Natural killer cell (primary cell): ENCODE measurements at regions not wholly inside any gene's neighbourhood (a gene's known extent, or its start where the extent isn't known, plus 50 kb on each side); places are given as distances from the start of the nearest gene placed in this dataset.
"Not testable (repeated sequence)": the region's sequence is repeated elsewhere in the genome, so short reads cannot be mapped to it uniquely, and the experiment has no call there.

Source experiments
- ATAC-seq, 3 donors: fragments of 150-1000 bp in 2 of 3; fragments of 200-7000 bp in 1 of 3; cut with Tn5 transposase; 1 replicate in 1 of 3; 2 replicates in 2 of 3; pipeline ENCODE4 v1.10.0; 2021; ENCODE audit warnings: mild to moderate bottlenecking in 2 of 3, moderate library complexity in 2 of 3
- DNase-seq, 2 donors: peaks; one replicate each; pipeline versions ENCODE4 v3.0.0 to v3.0.0-alpha.2; 2013 to 2021; ENCODE audit warnings: mixed read lengths in 1 of 2
- H3K27ac ChIP-seq: one replicate; pipeline ENCODE4 v1.5.1; 2013; ENCODE audit warnings: mild to moderate bottlenecking, low read length
- H3K27me3 ChIP-seq: one replicate; pipeline ENCODE4 v1.6.1; 2013; ENCODE audit warnings: low read length; ENCODE audit not compliant: control insufficient read depth, insufficient read depth
- H3K36me3 ChIP-seq: one replicate; pipeline ENCODE4 v1.6.1; 2013; ENCODE audit warnings: low read length; ENCODE audit not compliant: control insufficient read depth, insufficient read depth
- H3K4me1 ChIP-seq: one replicate; pipeline ENCODE4 v1.6.1; 2013; ENCODE audit warnings: low read length; ENCODE audit not compliant: control insufficient read depth, insufficient read depth
- H3K4me3 ChIP-seq: one replicate; pipeline ENCODE4 v1.5.1; 2013; ENCODE audit warnings: low read length
- H3K9me3 ChIP-seq: one replicate; pipeline ENCODE4 v1.6.1; 2013; ENCODE audit warnings: low read length; ENCODE audit not compliant: control insufficient read depth, insufficient read depth
- H3K27ac Mint-ChIP-seq, 2 donors: one replicate each; pipeline ENCODE4 v1.8.0; 2022; ENCODE audit warnings: mild to moderate bottlenecking in 2 of 2, mixed read lengths in 2 of 2, moderate library complexity in 1 of 2
- H3K27me3 Mint-ChIP-seq, 2 donors: one replicate each; pipeline ENCODE4 v1.8.0; 2022; ENCODE audit warnings: low read depth in 2 of 2, mixed read lengths in 2 of 2
- H3K36me3 Mint-ChIP-seq: one replicate; pipeline ENCODE4 v1.8.0; 2022; ENCODE audit warnings: mixed read lengths
- H3K4me1 Mint-ChIP-seq, 2 donors: one replicate each; pipeline ENCODE4 v1.8.0; 2022; ENCODE audit warnings: mixed read lengths in 2 of 2
- H3K4me3 Mint-ChIP-seq: one replicate; pipeline ENCODE4 v1.8.0; 2022; ENCODE audit warnings: mild to moderate bottlenecking, moderate library complexity, mixed read lengths
- H3K9me3 Mint-ChIP-seq, 2 donors: one replicate each; pipeline ENCODE4 v1.8.0; 2022; ENCODE audit warnings: mixed read lengths in 2 of 2
- CTCF ChIP-seq: fragments of 200-600 bp; IDR thresholded peaks from one replicate; pipeline ENCODE4 v1.8.0; 2022; ENCODE audit warnings: antibody characterized with exemption
- WGBS: methylation state at CpG from one replicate; pipeline ENCODE4 v1.1.7; 2013; ENCODE audit warnings: missing lambda C conversion rate; ENCODE audit not compliant: insufficient coverage; 5-methylcytosine and 5-hydroxymethylcytosine counted together
- intact Hi-C: fragments of 100-400 bp; cut with micrococcal nuclease; formaldehyde crosslinking; loops from one replicate; pipeline ENCODE4 v1.14.2; 2022

- Mint-ChIP-seq H3K9me3 (peaks cover 0 to 2% of the 10 kb centered on the region in 2 donors), H3K27ac (no peak overlapping the region), H3K4me3 (no peak overlapping the region), H3K36me3 (peaks cover 6% of the 10 kb centered on the region), H3K4me1 (no peaks in the 10 kb centered on the region), H3K27me3 (peaks cover 0 to 3% of the 10 kb centered on the region in 2 donors)
- ATAC-seq (no peak), DNase-seq (no peak)
- H3K27me3 ChIP-seq = no peaks in the 10 kb centered on the region
- intact Hi-C loops = no loop called here
- WGBS = 77% methylated on average over 2 of the region's 2 CpGs
- H3K9me3 ChIP-seq = no peaks in the 10 kb centered on the region
- H3K4me3 ChIP-seq = no peak overlapping the region
- no peaks in the 10 kb centered on the region for H3K4me1 ChIP-seq
- no peak overlapping the region for H3K27ac ChIP-seq
- TF ChIP-seq CTCF = no peak
- no peaks in the 10 kb centered on the region for H3K36me3 ChIP-seq
Observed at GRCh38 chr1:192907545-192908243, 98.9 kb downstream of the RGS2 start.

- H3K27ac Mint-ChIP-seq, H3K27me3 Mint-ChIP-seq, H3K9me3 Mint-ChIP-seq, H3K4me1 ChIP-seq, H3K4me1 Mint-ChIP-seq, H3K27me3 ChIP-seq, H3K36me3 ChIP-seq, H3K27ac ChIP-seq, DNase-seq, intact Hi-C loops, ATAC-seq, H3K4me3 Mint-ChIP-seq, H3K9me3 ChIP-seq, H3K36me3 Mint-ChIP-seq, H3K4me3 ChIP-seq: not testable (repeated sequence)
- 92% methylated on average over 17 of the region's 18 CpGs for WGBS
Observed at GRCh38 chr1:192911896-192912656, 103.2 kb downstream of the RGS2 start.

- H3K4me3 ChIP-seq = no peak overlapping the region
- no peaks in the 10 kb centered on the region for H3K9me3 ChIP-seq
- TF ChIP-seq CTCF = no peak
- no peaks in the 10 kb centered on the region for H3K4me1 ChIP-seq
- no peaks in the 10 kb centered on the region for H3K27me3 ChIP-seq
- Mint-ChIP-seq H3K27ac (no peak overlapping the region), H3K4me3 (no peak overlapping the region), H3K9me3 (peaks cover 0 to 2% of the 10 kb centered on the region in 2 donors), H3K36me3 (peaks cover 6% of the 10 kb centered on the region), H3K4me1 (no peaks in the 10 kb centered on the region), H3K27me3 (peaks cover 0 to 2% of the 10 kb centered on the region in 2 donors)
- no peak for DNase-seq
- intact Hi-C loops = no loop called here
- ATAC-seq = no peak
- H3K36me3 ChIP-seq = no peaks in the 10 kb centered on the region
- no peak overlapping the region for H3K27ac ChIP-seq
- WGBS = 81% methylated on average over 3 of the region's 3 CpGs
Observed at GRCh38 chr1:192913683-192914082, 104.8 kb downstream of the RGS2 start.

GRCh38 chr1:192914092-192914491, 105.3 kb downstream of the RGS2 start:
- TF ChIP-seq CTCF = no peak
- DNase-seq (no peak), ATAC-seq (no peak)
- intact Hi-C loops = no loop called here
- no peaks in the 10 kb centered on the region for H3K27me3 ChIP-seq
- no peaks in the 10 kb centered on the region for H3K9me3 ChIP-seq
- Mint-ChIP-seq H3K27me3 (peaks cover 0 to 2% of the 10 kb centered on the region in 2 donors), H3K27ac (no peak overlapping the region), H3K9me3 (peaks cover 0 to 2% of the 10 kb centered on the region in 2 donors), H3K4me3 (no peak overlapping the region), H3K4me1 (no peaks in the 10 kb centered on the region), H3K36me3 (peaks cover 2% of the 10 kb centered on the region)
- no CpG with 5 or more reads among the region's 1 CpG for WGBS
- no peaks in the 10 kb centered on the region for H3K36me3 ChIP-seq
- no peak overlapping the region for H3K4me3 ChIP-seq
- H3K4me1 ChIP-seq = no peaks in the 10 kb centered on the region
- no peak overlapping the region for H3K27ac ChIP-seq
